HG02759 (cell line): ENCODE measurements at regions not wholly inside any gene's neighbourhood (a gene's known extent, or its start where the extent isn't known, plus 50 kb on each side); places are given as distances from the start of the nearest gene placed in this dataset.
"Not testable (repeated sequence)": the region's sequence is repeated elsewhere in the genome, so short reads cannot be mapped to it uniquely, and the experiment has no call there.

ENCODE experiments used
- ATAC-seq: cut with Tn5 transposase; IDR thresholded peaks from one replicate; pipeline ENCODE4 v1.9.1; 2021; ENCODE audit warnings: mild to moderate bottlenecking, moderate library complexity; ENCODE audit not compliant: unreplicated experiment

- no peak for ATAC-seq
Measured at GRCh38 chr5:159493696-159494095, 163.4 kb upstream of the IL12B start.

GRCh38 chr5:159496773-159497172 lies 166.5 kb upstream of the IL12B start:
- ATAC-seq: no peak

DNA sequence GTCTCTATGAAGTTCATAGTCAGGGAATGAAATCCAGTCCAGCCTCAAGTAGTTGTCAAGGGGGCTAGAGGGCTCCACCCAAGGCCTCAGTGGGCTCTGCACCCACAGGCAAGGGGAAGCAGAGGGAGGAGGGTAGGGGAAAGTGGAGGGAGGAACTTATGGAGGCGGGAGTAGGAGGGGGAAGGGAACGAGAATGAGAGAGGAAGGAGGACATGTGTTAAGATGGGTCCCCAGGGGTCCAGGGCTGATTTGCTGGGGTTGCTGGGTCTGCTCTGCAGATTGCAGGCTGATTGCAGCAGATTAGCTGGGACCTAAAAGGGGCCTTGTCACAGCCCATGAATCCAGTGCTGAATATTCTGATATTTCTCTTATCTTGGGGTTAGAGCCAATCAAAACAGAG lies 166.9 kb upstream of the IL12B start:
- ATAC-seq: no peak

GRCh38 chr5:159498630-159499029 lies 168.3 kb upstream of the IL12B start:
- ATAC-seq: no peak

DNA sequence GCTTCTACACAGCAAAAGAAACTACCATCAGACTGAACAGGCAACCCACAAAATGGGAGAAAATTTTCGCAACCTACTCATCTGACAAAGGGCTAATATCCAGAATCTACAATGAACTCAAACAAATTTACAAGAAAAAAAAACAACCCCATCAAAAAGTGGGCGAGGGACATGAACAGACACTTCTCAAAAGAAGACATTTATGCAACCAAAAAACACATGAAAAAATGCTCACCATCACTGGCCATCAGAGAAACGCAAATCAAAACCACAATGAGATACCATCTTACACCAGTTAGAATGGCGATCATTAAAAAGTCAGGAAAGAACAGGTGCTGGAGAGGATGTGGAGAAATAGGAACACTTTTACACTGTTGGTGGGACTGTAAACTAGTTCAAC lies 171.8 kb upstream of the IL12B start:
- ATAC-seq: not testable (repeated sequence)

- no peak for ATAC-seq
Measured at GRCh38 chr5:159503236-159503635, 172.9 kb upstream of the IL12B start.

DNA sequence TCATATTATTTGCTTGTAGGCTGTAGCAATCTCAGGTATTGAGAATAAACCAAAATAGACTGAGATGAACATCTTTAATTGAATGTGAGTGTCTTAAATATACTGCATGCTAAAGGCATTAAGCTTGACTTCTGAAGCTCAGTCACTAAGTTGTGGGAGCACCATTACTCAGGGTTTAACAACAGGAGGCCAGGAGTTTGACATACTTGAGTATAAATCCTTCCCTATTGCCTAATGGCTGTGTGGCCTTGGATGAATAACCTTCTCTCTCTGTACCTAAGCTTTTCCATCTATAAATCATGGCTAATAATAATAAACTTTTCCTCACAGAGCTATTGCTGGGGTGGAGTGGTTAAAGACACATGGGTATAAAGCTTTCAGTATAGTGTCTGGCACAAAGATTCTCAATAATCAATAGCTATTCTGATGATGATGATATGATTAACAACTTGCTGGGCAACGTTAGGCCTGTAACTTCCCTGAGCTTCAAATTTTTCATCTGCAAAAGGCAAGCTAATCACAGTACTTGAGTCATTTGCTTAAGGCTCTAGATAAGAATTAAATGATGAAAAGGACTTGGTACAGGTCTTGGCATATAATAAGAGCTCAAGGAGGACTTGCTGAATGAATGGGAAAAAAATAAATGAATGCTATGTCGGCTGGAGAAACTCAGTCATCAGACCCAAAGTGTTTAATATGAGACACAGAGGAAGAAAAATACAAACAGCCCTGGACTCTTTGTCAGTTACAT lies 174.0 kb upstream of the IL12B start:
- no peak for ATAC-seq

GRCh38 chr5:159504857-159505304 lies 174.6 kb upstream of the IL12B start:
- ATAC-seq: no peak

DNA sequence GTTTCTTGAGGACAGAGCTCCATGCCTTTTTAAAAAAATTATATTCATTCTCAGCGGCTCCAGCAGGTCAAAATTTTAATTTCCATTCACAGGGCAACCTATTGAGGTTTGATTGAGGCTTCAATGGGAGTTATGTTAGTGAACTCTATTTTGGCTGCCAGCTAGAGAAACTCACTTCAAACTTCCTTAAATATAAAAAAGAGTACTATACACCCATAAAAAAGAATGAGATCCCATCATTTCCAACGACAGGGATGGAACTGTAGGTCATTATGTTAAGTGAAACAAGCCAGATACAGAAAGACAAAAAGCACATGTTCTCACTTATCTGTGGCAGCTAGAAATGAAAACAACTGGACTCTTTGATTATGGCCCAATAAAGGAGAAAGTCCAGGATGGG lies 176.8 kb upstream of the IL12B start:
- ATAC-seq: no peak

GRCh38 chr5:159507661-159508060 lies 177.4 kb upstream of the IL12B start:
- no peak for ATAC-seq

DNA sequence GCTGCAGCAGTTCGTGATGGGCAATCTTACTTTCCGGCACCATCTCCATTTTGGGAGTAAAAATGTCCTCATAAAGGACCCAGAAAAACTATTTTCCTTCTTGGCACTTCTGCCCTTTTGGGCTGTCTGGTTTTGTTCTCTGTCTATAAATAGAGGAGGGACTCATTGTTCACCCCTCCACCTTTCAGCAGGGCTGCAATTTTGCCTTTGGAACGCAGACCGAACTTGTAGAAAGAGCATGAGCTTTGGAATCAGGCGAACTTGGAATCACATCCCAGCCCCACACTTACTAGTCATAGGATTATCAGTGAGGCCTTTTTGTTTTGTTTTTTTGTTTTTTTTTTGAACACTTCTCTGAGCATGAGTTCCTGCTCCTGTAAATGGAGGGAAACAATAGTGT lies 178.1 kb upstream of the IL12B start:
- no peak for ATAC-seq

DNA sequence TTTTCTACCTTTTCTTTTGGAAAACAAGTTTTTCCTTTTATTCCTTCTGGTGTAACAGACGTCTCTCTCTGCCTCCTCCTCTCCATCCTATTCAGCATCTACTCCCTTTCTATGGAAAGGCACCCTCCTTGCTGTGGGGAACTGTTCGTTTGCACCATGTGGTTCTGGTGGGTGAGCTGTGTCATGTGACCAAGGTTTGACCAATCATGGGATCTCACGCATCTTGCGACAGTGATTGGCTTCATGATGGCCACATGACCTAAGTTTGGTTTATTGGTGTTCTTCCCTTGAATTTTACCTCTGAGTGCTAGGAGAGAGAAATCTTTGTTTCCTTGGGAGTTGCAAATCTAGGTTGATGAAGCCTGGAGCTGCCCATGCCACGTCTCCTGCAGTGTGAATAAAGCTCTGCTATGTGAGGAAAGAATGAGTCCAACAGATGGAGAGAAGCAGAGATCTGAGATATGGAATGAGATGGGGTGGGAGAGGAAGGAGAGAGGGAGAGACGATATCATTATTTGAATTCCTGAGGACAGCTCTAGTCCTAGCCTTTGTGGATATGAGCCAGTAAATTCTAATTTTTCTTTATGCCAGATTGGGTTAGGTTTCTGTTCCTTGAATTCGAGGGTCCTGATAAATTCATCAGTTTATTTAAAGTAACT lies 178.8 kb upstream of the IL12B start:
- ATAC-seq: no peak

DNA sequence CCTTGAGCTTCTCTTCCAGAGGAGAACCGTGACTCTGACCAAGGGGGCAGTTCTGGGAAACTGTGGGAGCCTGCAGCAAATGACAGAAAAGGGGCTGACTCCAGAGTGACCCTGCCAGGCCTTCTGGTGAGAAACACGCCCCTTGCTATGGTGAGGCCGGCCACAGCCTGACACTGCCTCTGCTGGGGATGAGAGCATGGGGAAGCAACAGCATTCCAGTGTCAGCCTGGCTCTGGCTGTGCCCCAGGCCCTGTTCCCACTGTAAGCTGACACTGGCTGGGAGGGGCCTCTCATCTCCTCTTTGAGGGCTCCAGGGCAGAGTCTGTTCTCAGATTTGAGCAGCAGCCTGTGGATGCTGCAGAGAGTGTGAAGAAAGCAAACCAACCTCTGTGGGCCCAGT lies 180.0 kb upstream of the IL12B start:
- ATAC-seq: no peak

DNA sequence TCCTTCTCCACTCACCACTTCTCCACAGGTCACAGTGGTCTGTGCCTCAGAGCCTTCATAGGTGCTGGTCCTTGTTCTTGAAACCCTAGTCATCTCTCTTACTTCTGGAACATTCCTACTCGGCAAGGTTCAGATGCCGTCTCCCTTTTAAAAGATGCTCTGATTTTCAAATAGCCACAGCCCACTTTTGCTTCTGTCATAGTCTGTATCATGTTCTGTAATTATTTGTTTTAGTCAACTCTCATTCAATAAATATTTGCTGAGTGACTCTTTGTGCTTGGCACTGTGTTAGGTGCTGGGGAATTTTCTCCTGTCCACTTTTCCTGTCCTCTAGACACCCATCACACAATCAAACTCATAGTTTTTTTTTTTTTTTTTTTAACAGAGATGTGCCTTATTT lies 181.3 kb upstream of the IL12B start:
- ATAC-seq: no peak

DNA sequence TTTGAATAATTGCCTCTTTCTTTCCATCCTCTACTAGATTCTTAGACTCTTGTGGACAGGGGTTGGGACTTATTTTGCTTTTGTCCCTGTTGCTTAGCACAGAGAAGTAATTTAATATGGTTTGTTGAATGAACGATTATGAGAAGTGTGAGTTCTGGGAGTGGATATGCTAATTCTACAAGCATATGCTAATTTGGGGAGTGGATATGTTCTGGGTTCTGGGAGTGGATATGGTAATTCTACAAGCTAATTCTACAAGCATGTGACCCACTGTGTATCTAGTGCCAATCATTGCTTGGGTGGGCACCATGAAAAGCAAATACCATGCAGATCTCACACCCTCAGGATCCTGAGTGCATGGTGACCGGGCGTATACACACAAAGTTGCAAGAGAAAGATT lies 181.8 kb upstream of the IL12B start:
- no peak for ATAC-seq

DNA sequence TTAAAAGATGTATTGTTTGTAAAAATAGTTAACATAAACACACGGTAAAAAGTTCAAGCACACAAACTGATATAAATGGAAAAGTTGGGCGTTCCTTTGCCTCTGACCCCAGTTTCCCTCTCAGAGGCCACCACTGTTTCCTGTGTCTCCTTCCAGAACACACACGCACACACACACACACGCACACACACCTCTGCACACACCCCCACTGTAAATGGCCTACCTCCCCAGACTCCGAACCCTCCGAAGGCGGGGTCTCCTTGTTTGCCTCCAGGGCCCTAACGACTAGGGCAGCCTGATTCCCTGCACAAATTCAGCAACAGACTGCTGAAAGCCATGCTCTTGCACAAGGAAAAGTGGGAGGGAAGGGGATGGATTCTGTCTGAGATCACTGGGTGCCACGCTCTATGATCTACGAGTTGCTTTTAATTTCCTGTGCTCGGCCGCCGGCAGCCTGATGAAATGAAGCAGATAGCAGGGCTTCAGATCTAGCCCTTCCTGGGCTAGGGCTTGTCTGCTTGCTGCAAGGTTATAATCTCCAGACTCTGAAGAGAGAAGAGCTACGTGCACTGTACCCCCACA lies 184.0 kb upstream of the IL12B start:
- no peak for ATAC-seq

DNA sequence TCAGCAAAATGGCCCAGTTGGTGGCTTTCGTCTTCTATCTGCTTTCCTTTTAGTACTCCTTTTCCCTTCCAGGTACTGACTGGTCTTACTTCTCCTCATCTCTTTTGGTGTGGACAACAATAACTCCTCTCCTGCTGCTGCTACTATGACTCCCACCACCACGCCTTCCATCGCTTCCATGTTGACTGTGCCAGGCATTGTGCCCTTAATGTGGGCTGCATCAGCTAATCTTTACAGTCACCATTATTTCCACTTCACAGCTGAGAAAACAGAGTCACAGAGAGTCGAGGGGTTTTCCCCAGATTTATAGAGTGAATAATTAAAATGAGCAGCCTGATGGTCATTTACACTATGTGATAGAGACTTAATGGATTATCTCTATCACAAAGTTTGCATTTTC lies 184.9 kb upstream of the IL12B start:
- no peak for ATAC-seq

DNA sequence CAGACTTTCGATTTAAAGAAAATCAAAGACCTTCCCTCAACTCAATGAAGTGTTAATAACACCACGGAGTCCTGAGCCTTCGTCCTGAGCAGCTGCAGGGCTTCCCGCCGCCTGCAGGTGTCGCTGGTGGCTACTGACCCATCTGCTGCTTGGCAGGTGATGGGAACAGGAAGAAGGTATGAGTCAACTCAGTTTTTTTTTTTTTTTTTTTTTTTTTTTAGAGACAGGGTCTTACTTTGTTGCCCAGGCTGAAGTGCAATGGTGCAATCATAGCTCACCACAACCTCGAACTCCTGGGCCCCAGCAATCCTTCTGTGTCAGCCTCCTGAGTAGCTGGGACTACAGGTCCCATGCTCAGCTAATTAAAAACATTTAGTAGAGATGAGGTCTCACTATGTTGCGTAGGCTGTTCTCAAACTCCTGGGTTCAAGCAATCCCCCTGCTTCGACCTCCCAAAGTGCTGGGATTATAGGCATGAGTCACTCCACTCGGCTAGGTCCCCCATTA lies 185.7 kb upstream of the IL12B start:
- peak; percentile 98 for ATAC-seq

DNA sequence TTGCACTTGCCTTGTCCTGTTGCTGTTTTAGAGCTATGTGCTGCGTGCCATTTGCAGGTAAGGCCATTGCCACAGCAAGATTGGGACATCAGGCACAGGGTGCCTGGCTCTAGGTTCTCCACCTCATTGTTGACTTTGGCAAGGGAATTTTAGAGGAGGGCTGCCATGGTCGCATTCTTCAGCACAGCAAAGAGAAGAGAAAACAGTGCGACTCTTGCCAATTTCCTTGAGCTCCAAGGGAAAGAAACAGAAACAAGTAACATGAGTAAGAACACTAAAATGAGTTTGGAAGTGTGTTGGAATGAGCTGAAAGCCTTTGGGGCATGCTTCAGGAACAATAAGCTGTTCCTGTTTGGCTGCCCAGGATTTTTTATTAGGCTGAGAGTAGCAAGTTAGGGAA lies 188.1 kb upstream of the IL12B start:
- no peak for ATAC-seq

DNA sequence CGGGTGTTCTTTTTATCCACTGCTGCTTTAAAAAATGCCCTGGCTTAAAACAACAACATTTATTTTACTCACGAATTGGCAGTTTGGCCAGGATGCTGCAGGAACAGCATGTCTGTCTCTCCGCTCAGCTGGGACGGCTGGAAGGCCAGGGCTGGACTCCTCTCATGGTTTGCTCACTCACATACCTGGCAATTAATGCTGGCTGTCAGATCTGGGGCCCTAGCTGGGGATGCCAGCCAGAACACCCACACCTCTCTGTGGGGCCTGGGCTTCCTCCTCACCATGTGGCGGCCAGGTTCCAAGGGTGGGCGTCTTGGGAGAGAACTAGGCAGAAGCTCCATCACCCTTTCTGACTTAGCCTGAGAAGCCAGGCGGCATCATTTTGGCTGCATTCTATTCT lies 189.1 kb upstream of the IL12B start:
- no peak for ATAC-seq

DNA sequence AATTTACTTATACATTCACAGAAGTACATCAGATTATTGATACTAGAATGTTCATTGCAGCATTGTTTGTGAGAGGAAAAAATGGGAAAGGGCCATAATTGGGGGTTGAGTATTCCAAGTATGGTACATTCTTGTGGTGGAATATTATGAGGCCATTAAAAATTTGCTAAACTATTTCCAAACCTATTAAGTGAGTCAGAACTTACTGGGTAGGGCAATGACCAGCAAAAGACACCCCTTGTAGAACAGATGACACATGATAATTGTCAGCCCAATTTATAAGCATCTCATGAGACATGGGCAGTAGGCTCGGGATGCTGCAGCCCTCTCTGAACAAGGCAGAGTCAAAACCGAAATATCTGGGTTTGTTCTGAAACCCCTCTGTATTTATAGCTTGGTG lies 192.6 kb upstream of the IL12B start:
- ATAC-seq: no peak

DNA sequence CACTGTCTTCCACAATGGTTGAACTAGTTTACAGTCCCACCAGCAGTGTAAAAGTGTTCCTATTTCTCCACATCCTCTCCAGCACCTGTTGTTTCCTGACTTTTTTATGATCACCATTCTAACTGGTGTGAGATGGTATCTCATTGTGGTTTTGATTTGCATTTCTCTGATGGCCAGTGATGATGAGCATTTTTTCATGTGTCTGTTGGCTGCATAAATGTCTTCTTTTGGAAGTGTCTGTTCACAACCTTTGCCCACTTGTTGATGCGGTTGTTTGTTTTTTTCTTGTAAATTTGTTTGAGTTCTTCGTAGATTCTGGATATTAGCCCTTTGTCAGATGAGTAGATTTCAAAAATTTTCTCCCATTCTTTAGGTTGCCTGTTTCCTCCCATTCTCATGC lies 194.0 kb upstream of the IL12B start:
- ATAC-seq: not testable (repeated sequence)
